Neural crest cell (in vitro differentiated cells): ENCODE measurements at regions not wholly inside any gene's neighbourhood (a gene's known extent, or its start where the extent isn't known, plus 50 kb on each side); places are given as distances from the start of the nearest gene placed in this dataset.

ENCODE experiments used
- DNase-seq: peaks from one replicate; pipeline ENCODE4 v3.0.0; 2021; ENCODE audit warnings: low read depth, mixed read lengths, low spot score
- H3K27ac Mint-ChIP-seq: one replicate; pipeline ENCODE4 v1.8.0; 2021; ENCODE audit warnings: mild to moderate bottlenecking, mixed read lengths; ENCODE audit not compliant: unreplicated experiment
- H3K27me3 Mint-ChIP-seq: 2 replicates; pipeline ENCODE4 v1.8.0; 2021; ENCODE audit warnings: low read depth, mild to moderate bottlenecking, mixed read lengths
- H3K36me3 Mint-ChIP-seq: 2 replicates; pipeline ENCODE4 v1.8.0; 2021; ENCODE audit warnings: low read depth, mild to moderate bottlenecking, mixed read lengths
- H3K4me1 Mint-ChIP-seq: 2 replicates; pipeline ENCODE4 v1.8.0; 2021; ENCODE audit warnings: mixed read lengths
- H3K4me3 Mint-ChIP-seq: one replicate; pipeline ENCODE4 v1.8.0; 2021; ENCODE audit warnings: mild to moderate bottlenecking, mixed read lengths
- H3K9me3 Mint-ChIP-seq: 2 replicates; pipeline ENCODE4 v1.8.0; 2021; ENCODE audit warnings: mixed read lengths
- CTCF ChIP-seq: fragments of 200-600 bp; sonication (generic); conservative IDR thresholded peaks from 2 replicates; pipeline ENCODE4 v1.5.0; 2021; ENCODE audit warnings: antibody characterized with exemption, mild to moderate bottlenecking

DNA sequence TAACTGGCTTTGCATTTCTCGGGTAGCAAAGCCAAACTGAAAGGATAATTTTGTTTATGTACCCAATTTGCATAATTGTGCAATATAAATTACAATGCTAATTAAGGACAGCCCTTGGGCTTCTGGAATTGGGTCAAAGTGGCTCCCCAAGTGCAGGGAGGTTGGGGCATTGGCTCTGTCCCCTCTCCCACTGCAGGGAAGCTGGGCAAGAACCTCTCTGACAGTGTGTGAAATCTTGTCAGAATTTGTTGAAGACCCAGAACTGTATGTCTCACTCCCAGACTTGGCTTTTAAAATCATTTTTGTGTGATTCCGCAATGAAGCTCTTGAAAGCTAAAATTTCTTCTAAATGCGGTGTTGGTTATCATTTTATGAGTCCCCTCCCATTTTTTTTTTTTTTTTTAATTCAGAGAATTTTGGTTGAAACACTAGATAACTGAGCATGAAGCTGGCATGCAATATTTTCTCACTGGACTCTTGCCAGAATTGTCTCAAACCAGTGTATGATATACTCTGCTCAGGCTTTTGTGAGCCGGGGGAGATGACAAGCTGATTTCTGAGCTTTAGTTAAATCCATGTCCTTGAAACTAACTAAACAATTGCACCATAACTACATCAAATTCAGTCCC is 878.9 kb upstream of the CXADR start:
- Mint-ChIP-seq H3K27ac (no peak overlapping the region), H3K4me3 (no peak overlapping the region), H3K9me3 (no peaks in the 10 kb centered on the region), H3K27me3 (no peaks in the 10 kb centered on the region), H3K36me3 (peaks cover 2% of the 10 kb centered on the region), H3K4me1 (peaks cover 8% of the 10 kb centered on the region)
- no peak for TF ChIP-seq CTCF
- no peak for DNase-seq

DNA sequence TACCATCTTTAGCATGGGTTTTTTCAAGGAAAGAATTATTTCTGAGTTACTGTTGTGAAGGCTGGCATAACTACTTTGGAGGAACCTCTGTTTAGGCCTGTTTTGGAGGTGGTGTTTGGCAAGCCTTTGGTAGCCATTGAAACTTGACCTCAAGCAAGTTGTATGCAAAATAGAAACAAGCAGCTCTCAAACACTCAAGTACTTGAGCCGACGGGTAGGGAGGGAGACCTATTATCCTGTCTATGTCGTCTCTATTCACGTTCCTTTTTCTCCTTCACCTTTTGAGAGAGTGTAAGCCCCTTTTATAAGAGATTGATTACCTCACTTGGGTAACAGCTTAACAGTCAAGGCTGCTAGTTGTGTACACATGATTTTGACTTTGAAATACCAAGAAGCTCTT is 878.3 kb upstream of the CXADR start:
- H3K4me1 Mint-ChIP-seq, result peaks cover 8% of the 10 kb centered on the region
- H3K4me3 Mint-ChIP-seq, result no peak overlapping the region
- no peak for TF ChIP-seq CTCF
- H3K9me3 Mint-ChIP-seq, result no peaks in the 10 kb centered on the region
- no peaks in the 10 kb centered on the region for H3K27me3 Mint-ChIP-seq
- no peak overlapping the region for H3K27ac Mint-ChIP-seq
- peaks cover 2% of the 10 kb centered on the region for H3K36me3 Mint-ChIP-seq
- no peak for DNase-seq

DNA sequence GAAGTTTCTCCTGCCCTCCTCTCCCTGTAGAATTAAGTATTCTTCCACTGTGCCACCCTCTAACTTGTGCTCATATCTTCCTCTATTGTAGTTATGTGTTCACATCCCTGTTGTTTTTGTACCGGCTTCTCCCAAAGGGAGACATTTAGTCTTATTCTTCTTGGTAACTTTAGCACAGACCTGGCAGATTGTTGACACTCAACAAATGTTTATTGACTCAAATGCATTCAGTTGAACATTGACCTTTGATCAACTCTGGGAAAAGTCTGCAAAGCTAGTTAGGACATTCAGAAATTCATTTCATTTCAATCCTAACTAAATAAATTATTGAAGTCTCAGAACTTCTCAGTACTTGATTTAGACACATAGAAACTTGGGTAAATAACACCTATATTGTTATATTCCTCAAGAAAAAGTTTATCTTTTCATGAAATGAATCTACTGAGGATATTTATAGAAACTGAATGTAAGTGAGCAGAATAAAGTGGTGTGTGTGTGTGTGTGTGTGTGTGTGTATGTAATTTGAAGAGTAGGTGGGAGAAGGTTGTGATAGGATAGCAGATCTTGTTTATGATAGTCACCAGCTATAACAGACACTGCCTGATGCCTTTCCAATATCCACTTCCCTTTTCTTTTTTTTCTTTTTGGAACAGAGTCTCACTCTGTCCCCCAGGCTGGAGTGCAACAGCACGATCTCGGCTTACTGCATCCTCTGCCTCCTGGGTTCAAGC is 872.4 kb upstream of the CXADR start:
- DNase-seq, result no peak
- Mint-ChIP-seq H3K27ac (no peak overlapping the region), H3K4me1 (no peaks in the 10 kb centered on the region), H3K4me3 (no peak overlapping the region), H3K27me3 (no peaks in the 10 kb centered on the region), H3K9me3 (no peaks in the 10 kb centered on the region), H3K36me3 (no peaks in the 10 kb centered on the region)
- TF ChIP-seq CTCF, result no peak

DNA sequence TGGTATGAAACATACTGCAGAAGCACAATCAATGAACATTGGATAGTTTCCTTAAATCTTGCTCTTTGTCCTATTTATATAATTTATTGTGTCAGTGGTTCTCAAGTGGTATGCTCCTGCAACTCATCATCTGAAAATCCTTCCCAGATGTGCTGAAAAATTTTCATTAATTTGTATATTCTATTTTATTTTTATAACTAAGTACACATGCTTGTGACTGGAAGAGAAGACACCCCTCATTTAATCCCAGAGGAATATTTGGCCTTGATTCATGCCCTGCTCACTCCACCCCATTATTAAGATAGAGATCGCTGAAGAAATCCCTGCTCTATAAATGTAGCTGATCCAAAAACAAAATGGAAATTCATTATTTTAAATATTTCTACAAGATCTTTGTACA is 870.5 kb upstream of the CXADR start:
- DNase-seq, result no peak
- Mint-ChIP-seq H3K9me3 (no peaks in the 10 kb centered on the region), H3K27ac (no peak overlapping the region), H3K4me3 (no peak overlapping the region), H3K36me3 (no peaks in the 10 kb centered on the region), H3K4me1 (no peaks in the 10 kb centered on the region), H3K27me3 (no peaks in the 10 kb centered on the region)
- no peak for TF ChIP-seq CTCF

GRCh38 chr21:16644685-16645084 is 868.2 kb upstream of the CXADR start:
- Mint-ChIP-seq H3K36me3 (no peaks in the 10 kb centered on the region), H3K4me1 (no peaks in the 10 kb centered on the region), H3K4me3 (no peak overlapping the region)

More at GRCh38 chr21:16644685-16645084, 868.2 kb upstream of the CXADR start:
- no peak for DNase-seq
- H3K27ac Mint-ChIP-seq, result no peak overlapping the region
- TF ChIP-seq CTCF, result no peak
- no peaks in the 10 kb centered on the region for H3K27me3 Mint-ChIP-seq
- H3K9me3 Mint-ChIP-seq, result no peaks in the 10 kb centered on the region
